K562 (cell line): ENCODE measurements at regions not wholly inside any gene's neighbourhood (a gene's known extent, or its start where the extent isn't known, plus 50 kb on each side); places are given as distances from the start of the nearest gene placed in this dataset.

Source experiments
- ATAC-seq: fragments of 200-7000 bp; cut with Tn5 transposase; 3 replicates; pipeline ENCODE4 v1.9.1; 2020; ENCODE audit warnings: moderate library complexity
- BruUV-seq: library from RNA; stranded (reverse); fragments of 400-500 nt; replicated peaks from 2 replicates; lab custom pipeline; 2021; lab: Mats Ljungman, UMichigan
- CTCF ChIA-PET: fragments of 300-600 bp; formaldehyde crosslinking; extraction: SDS; loops from one replicate; lab custom pipeline; 2021; ENCODE audit warnings: low intra/inter-chr PET ratio; lab: Yijun Ruan, JAX
- POLR2A ChIA-PET: fragments of 300-600, 350-650 bp; sonication (Branson Sonifier 250); formaldehyde crosslinking; extraction: SDS; loops from one replicate; lab custom pipeline; 2021; ENCODE audit warnings: antibody characterized with exemption, inconsistent platforms; lab: Yijun Ruan, JAX
- DNase-seq, 4 experiments: peaks; one replicate each; pipeline versions ENCODE4 v3.0.0 to v3.0.0-alpha.2; 2011 to 2018; ENCODE audit warnings: low spot score in 3 of 4, mixed read lengths in 3 of 4; ENCODE audit errors: extremely low read depth in 1 of 4
- FAIRE-seq: peaks from 2 replicates; lab custom pipeline; 2011; peaks lifted over from hg19 to GRCh38; lab: Jason Lieb, UNC
- H2AFZ ChIP-seq: 2 replicates; pipeline ENCODE4 v1.6.0; 2011; ENCODE audit warnings: low read depth, low read length, control low read depth, inconsistent platforms
- H3K27ac ChIP-seq: fragments of 200-600 bp; 3 replicates; pipeline ENCODE4 v1.8.0; 2011; ENCODE audit warnings: low read depth, mild to moderate bottlenecking, control low read depth, inconsistent platforms, low read length, moderate library complexity, mixed read lengths; ENCODE audit errors: extremely low read depth
- H3K27me3 ChIP-seq, 2 experiments: fragments of 300-600 bp in 1 of 2; 2 replicates in 1 of 2; 3 replicates in 1 of 2; pipeline versions ENCODE4 v1.6.0 to v1.8.0; 2011; ENCODE audit warnings: inconsistent platforms in 2 of 2, low read length in 2 of 2, mild to moderate bottlenecking in 1 of 2, mixed read lengths in 1 of 2, moderate library complexity in 1 of 2; ENCODE audit not compliant: control insufficient read depth in 2 of 2, insufficient read depth in 2 of 2
- H3K36me3 ChIP-seq: fragments of 300-600 bp; 3 replicates; pipeline ENCODE4 v1.8.0; 2011; ENCODE audit warnings: mild to moderate bottlenecking, low read length, inconsistent platforms; ENCODE audit not compliant: control insufficient read depth, insufficient read depth
- H3K4me1 ChIP-seq, 2 experiments: fragments of 200-600 bp in 1 of 2; replicated peaks in 1 of 2; 2 replicates in 1 of 2; 3 replicates in 1 of 2; pipeline versions ENCODE4 v1.5.1 to v1.8.0; 2011; ENCODE audit warnings: inconsistent platforms in 2 of 2, low read length in 2 of 2, mild to moderate bottlenecking in 1 of 2, mixed read lengths in 1 of 2, moderate library complexity in 1 of 2; ENCODE audit not compliant: control insufficient read depth in 2 of 2, insufficient read depth in 2 of 2
- H3K4me2 ChIP-seq: 2 replicates; pipeline ENCODE4 v1.6.1; 2011; ENCODE audit warnings: low read length, control low read depth, inconsistent platforms, mixed read lengths; ENCODE audit not compliant: insufficient read depth
- H3K4me3 ChIP-seq: fragments of 200-600 bp; sonication (generic), shearing (Covaris generic); 2 replicates; pipeline ENCODE4 v1.5.1; 2016; ENCODE audit warnings: control low read depth, inconsistent platforms
- H3K79me2 ChIP-seq: fragments of 200-600 bp; 3 replicates; pipeline ENCODE4 v1.8.0; 2011; ENCODE audit warnings: low read length, inconsistent platforms; ENCODE audit not compliant: control insufficient read depth, insufficient read depth
- H3K9ac ChIP-seq, 2 experiments: 2 replicates each; pipeline versions ENCODE4 v1.6.0 to v1.6.1; 2011; ENCODE audit warnings: low read depth in 2 of 2, low read length in 2 of 2, control low read depth in 1 of 2, inconsistent platforms in 1 of 2, mild to moderate bottlenecking in 1 of 2, mixed read lengths in 1 of 2; ENCODE audit not compliant: insufficient read depth in 1 of 2
- H3K9me1 ChIP-seq: one replicate; pipeline ENCODE4 v1.6.0; 2011; ENCODE audit warnings: inconsistent platforms, mild to moderate bottlenecking, low read length, moderate library complexity; ENCODE audit not compliant: control insufficient read depth, insufficient read depth
- H3K9me3 ChIP-seq: replicated peaks from 2 replicates; pipeline ENCODE4 v1.5.1; 2011; ENCODE audit warnings: low read depth, low read length, inconsistent platforms; ENCODE audit not compliant: control insufficient read depth, insufficient read depth
- H4K20me1 ChIP-seq: replicated peaks from 2 replicates; pipeline ENCODE4 v1.6.1; 2011; ENCODE audit warnings: low read length, inconsistent platforms, mixed read lengths; ENCODE audit not compliant: control insufficient read depth, insufficient read depth
- AFF1 ChIP-seq, 2 experiments: fragments of 450-650 bp; IDR thresholded peaks; 2 replicates each; pipeline ENCODE4 v1.6.1; 2018; ENCODE audit warnings: mild to moderate bottlenecking in 2 of 2, low read depth in 1 of 2; ENCODE audit not compliant: partially characterized antibody in 2 of 2
- ATF4 ChIP-seq: fragments of 450-650 bp; formaldehyde crosslinking; IDR thresholded peaks from 2 replicates; pipeline ENCODE4 v1.4.0; 2022; ENCODE audit warnings: mild to moderate bottlenecking, moderate library complexity
- DEAF1 ChIP-seq: fragments of 450-650 bp; formaldehyde crosslinking; IDR thresholded peaks from 2 replicates; pipeline ENCODE4 v1.4.0; 2020; ENCODE audit warnings: mild to moderate bottlenecking, moderate library complexity
- ELK1 ChIP-seq: sonication (generic); formaldehyde crosslinking; IDR thresholded peaks from 2 replicates; pipeline ENCODE4 v1.8.1; 2022; ENCODE audit warnings: missing genetic modification reagents
- HMG20A ChIP-seq: fragments of 450-650 bp; formaldehyde crosslinking; conservative IDR thresholded peaks from 2 replicates; pipeline ENCODE4 v1.4.0; 2020; ENCODE audit warnings: mild to moderate bottlenecking, mixed read lengths
- MCM3 ChIP-seq: fragments of 450-650 bp; IDR thresholded peaks from 2 replicates; pipeline ENCODE4 v1.6.1; 2016
- MECOM ChIP-seq: fragments of 250-450 bp; sonication (Bioruptor Pico); IDR thresholded peaks from 2 replicates; pipeline ENCODE4 v1.8.0; 2022; ENCODE audit warnings: inconsistent platforms
- PTRF ChIP-seq: fragments of 450-650 bp; IDR thresholded peaks from 2 replicates; pipeline ENCODE4 v1.6.1; 2016; ENCODE audit warnings: mild to moderate bottlenecking, missing genetic modification characterization, missing compliant biosample characterization
- SREBF2 ChIP-seq: sonication (generic); formaldehyde crosslinking; IDR thresholded peaks from 2 replicates; pipeline ENCODE4 v1.4.0; 2020; ENCODE audit warnings: mild to moderate bottlenecking, missing genetic modification reagents
- SRSF1 ChIP-seq: fragments of 200-400 bp; formaldehyde crosslinking; IDR thresholded peaks from 2 replicates; pipeline ENCODE4 v1.6.1; 2017; ENCODE audit warnings: mild to moderate bottlenecking, low read depth, low read length, moderate library complexity
- THRA ChIP-seq: fragments of 450-650 bp; IDR thresholded peaks from 2 replicates; pipeline ENCODE4 v1.6.1; 2017; ENCODE audit warnings: mild to moderate bottlenecking, moderate library complexity
- ZNF232 ChIP-seq: sonication (generic); formaldehyde crosslinking; IDR thresholded peaks from 2 replicates; pipeline ENCODE4 v1.8.0; 2022; ENCODE audit warnings: mild to moderate bottlenecking, missing genetic modification reagents
- WGBS: fragments of 100-300 bp; shearing (Covaris generic); methylation state at CpG from one replicate; pipeline ENCODE4 v1.1.6; 2016; ENCODE audit warnings: low coverage, mixed read lengths; ENCODE audit not compliant: insufficient coverage; ENCODE audit errors: missing lambda C conversion rate; 5-methylcytosine and 5-hydroxymethylcytosine counted together
- in situ Hi-C: fragments of 300-500 bp; cut with MboI; formaldehyde crosslinking; loops from 4 replicates; pipeline ENCODE4 v1.15.0; 2018; ENCODE audit warnings: inconsistent platforms, mixed read lengths
- intact Hi-C: fragments of 100-400 bp; cut with micrococcal nuclease; formaldehyde crosslinking; loops from 2 replicates; pipeline ENCODE4 v1.14.2; 2022

GRCh38 chr14:101352567-101352966 lies 208.7 kb upstream of the DIO3 start:
- no TSS peak for BruUV-seq
- H4K20me1 ChIP-seq = no peaks in the 10 kb centered on the region
- no peak for DNase-seq
- WGBS = 0% methylated on average over 3 of the region's 8 CpGs
- H3K9me3 ChIP-seq = no peaks in the 10 kb centered on the region; the same call in 1 of the 2 replicates
- no peak overlapping the region for H3K4me3 ChIP-seq
- POLR2A ChIA-PET = no interaction called here
- ATAC-seq = no peak
- H3K4me2 ChIP-seq = no peak overlapping the region
- H2AFZ ChIP-seq = no peak overlapping the region
- CTCF ChIA-PET = no interaction called here
- H3K79me2 ChIP-seq = no peaks in the 10 kb centered on the region
- no peak overlapping the region for H3K27ac ChIP-seq
- H3K36me3 ChIP-seq = no peaks in the 10 kb centered on the region
- in situ Hi-C loops (no loop called here), intact Hi-C loops (no loop called here)
- no peaks in the 10 kb centered on the region for H3K9me1 ChIP-seq
- H3K27me3 ChIP-seq = peaks cover 0 to 6% of the 10 kb centered on the region in 2 experiments; a peak in 2 of 5 replicates
- FAIRE-seq = no peak
- TF ChIP-seq ATF4 (CRISPR knock-in tag) (no peak), THRA (no peak), MECOM (no peak), AFF1 (IDR thresholded peaks at IDR 0.05; ENCODE audit: low read depth in 1 of 2, partially characterized antibody in 2 of 2) (no peak), DEAF1 (CRISPR knock-in tag) (no peak), ELK1 (no peak), SREBF2 (no peak), SRSF1 (no peak), MCM3 (no peak), HMG20A (CRISPR knock-in tag) (no peak), ZNF232 (CRISPR knock-in tag) (no peak), PTRF (tag) (no peak)
- no peak overlapping the region for H3K9ac ChIP-seq
- no peaks in the 10 kb centered on the region for H3K4me1 ChIP-seq
